Osteocyte (in vitro differentiated cells): ENCODE measurements at regions not wholly inside any gene's neighbourhood (a gene's known extent, or its start where the extent isn't known, plus 50 kb on each side); places are given as distances from the start of the nearest gene placed in this dataset.

Experiments used
- DNase-seq: peaks from one replicate; pipeline ENCODE4 v3.0.0; 2021; ENCODE audit warnings: mixed read lengths; ENCODE audit not compliant: unreplicated experiment; ENCODE audit errors: extremely low spot score
- H3K27ac Mint-ChIP-seq: one replicate; pipeline ENCODE4 v1.8.0; 2021; ENCODE audit warnings: mild to moderate bottlenecking, mixed read lengths; ENCODE audit not compliant: unreplicated experiment
- H3K27me3 Mint-ChIP-seq: one replicate; pipeline ENCODE4 v1.8.0; 2021; ENCODE audit warnings: mixed read lengths; ENCODE audit not compliant: unreplicated experiment
- H3K36me3 Mint-ChIP-seq: one replicate; pipeline ENCODE4 v1.8.0; 2021; ENCODE audit warnings: mixed read lengths; ENCODE audit not compliant: unreplicated experiment
- H3K4me1 Mint-ChIP-seq: one replicate; pipeline ENCODE4 v1.8.0; 2021; ENCODE audit warnings: mixed read lengths; ENCODE audit not compliant: unreplicated experiment
- H3K4me3 Mint-ChIP-seq: one replicate; pipeline ENCODE4 v1.8.0; 2021; ENCODE audit warnings: mild to moderate bottlenecking, moderate library complexity, mixed read lengths; ENCODE audit not compliant: unreplicated experiment
- H3K9me3 Mint-ChIP-seq: one replicate; pipeline ENCODE4 v1.8.0; 2021; ENCODE audit warnings: mixed read lengths; ENCODE audit not compliant: unreplicated experiment
- CTCF ChIP-seq: fragments of 200-600 bp; sonication (generic); IDR thresholded peaks from 2 replicates; pipeline ENCODE4 v1.5.0; 2021; ENCODE audit warnings: antibody characterized with exemption, mild to moderate bottlenecking, moderate library complexity

GRCh38 chr5:3654515-3654914 lies 58.9 kb downstream of the IRX1 start:
- H3K36me3 Mint-ChIP-seq: no peaks in the 10 kb centered on the region
- no peaks in the 10 kb centered on the region for H3K27me3 Mint-ChIP-seq
- no peak overlapping the region for H3K4me3 Mint-ChIP-seq
- DNase-seq: peak; percentile 79
- TF ChIP-seq CTCF: no peak
- H3K9me3 Mint-ChIP-seq: peaks cover 22% of the 10 kb centered on the region
- H3K27ac Mint-ChIP-seq: no peak overlapping the region
- H3K4me1 Mint-ChIP-seq: no peaks in the 10 kb centered on the region

DNA sequence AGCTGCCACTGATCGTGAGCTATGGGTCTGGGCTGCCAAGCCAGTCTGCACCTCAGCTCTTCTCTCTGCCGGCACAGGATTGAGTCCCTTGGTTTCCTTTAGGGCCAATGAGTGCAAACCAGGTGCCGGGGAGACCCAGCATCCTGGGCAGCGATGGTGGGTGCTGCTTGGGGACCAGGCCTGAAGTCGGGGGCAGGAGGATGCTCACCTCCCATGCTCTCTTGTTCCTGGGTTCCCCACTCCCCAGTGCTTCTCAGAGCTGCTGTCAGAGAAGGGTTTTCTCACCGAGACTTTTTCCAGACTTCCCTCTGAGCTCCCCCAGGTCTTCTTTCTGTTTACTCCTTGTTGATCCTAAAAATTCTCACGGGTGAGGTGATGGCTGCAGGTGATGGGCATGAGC lies 61.2 kb downstream of the IRX1 start:
- TF ChIP-seq CTCF: no peak
- Mint-ChIP-seq H3K36me3 (no peaks in the 10 kb centered on the region), H3K4me1 (no peaks in the 10 kb centered on the region), H3K9me3 (peaks cover 18% of the 10 kb centered on the region), H3K27me3 (no peaks in the 10 kb centered on the region), H3K27ac (no peak overlapping the region), H3K4me3 (no peak overlapping the region)
- DNase-seq: peak; percentile 60

DNA sequence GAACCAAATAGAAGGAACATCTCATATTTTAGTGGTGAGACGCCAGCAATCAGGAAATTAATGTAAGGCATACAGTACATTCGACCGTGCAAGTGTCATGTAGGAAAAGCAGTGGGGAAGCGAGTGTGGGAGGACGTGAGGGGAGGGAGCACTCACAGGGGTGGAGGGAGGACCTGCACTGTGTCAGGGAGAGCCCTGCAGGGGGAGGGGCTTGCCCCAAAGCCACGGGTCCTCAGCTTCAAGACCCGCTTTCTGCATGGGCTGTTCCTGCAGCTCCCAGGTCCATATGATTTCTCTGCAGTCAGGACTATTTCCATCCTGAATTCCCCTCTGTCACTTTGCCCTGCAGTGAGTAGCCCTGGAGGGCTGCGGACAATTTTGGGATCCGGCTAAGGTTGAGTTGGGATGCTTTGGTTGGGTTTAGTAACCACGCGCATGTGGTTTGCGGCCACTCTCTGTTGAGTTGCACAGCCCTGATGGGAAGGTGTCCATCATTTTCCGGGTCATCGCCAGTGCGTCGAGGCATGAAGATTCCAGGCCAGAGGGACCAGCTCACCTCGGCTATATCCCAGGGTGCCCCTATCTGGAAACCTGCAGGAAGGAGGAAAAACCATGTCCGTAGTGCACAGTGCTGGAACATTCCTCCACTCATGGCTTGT lies 61.9 kb downstream of the IRX1 start:
- no peaks in the 10 kb centered on the region for H3K27me3 Mint-ChIP-seq
- no peak for TF ChIP-seq CTCF
- no peaks in the 10 kb centered on the region for H3K4me1 Mint-ChIP-seq
- H3K27ac Mint-ChIP-seq: no peak overlapping the region
- no peaks in the 10 kb centered on the region for H3K36me3 Mint-ChIP-seq
- peaks cover 22% of the 10 kb centered on the region for H3K9me3 Mint-ChIP-seq
- peak; percentile 67 for DNase-seq
- no peak overlapping the region for H3K4me3 Mint-ChIP-seq

DNA sequence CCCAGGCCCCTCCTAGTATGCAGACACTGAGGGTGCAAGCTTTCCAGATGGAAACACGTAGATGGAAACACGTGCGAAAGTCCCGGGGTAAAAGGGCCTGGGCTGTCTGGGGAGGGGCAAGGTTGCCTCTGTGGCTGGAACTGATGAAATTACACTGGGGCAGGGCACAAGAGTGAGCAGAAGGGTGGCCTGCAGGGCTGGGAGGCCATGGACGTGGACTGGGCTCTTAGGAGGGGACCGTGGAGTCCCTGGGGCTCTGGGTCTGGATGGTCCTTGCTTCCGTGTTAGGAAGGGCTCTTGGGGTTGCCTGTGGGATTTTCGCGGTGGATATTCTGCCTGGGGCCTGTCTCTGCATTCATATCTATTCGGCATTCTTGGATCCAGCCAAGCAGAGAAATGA lies 63.3 kb downstream of the IRX1 start:
- TF ChIP-seq CTCF: no peak
- Mint-ChIP-seq H3K36me3 (no peaks in the 10 kb centered on the region), H3K27ac (no peak overlapping the region), H3K4me3 (no peak overlapping the region), H3K27me3 (no peaks in the 10 kb centered on the region), H3K9me3 (peaks cover 22% of the 10 kb centered on the region), H3K4me1 (no peaks in the 10 kb centered on the region)
- DNase-seq: peak; percentile 73

DNA sequence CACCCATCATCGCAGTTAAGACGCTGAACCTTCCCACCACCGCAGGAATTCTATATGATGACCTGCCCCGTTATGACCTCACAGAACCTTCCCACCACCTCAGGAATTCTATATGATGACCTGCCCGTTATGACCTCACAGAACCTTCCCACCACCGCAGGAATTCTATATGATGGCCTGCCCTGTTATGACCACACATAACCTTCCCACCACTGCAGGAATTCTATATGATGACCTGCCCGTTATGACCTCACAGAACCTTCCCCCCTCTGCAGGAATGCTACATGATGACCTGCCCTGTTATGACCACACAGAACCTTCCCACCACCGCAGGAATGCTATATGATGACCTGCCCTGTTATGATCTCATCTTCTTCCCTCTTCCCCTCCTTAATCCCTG lies 64.3 kb downstream of the IRX1 start:
- Mint-ChIP-seq H3K36me3 (no peaks in the 10 kb centered on the region), H3K27me3 (no peaks in the 10 kb centered on the region), H3K4me1 (no peaks in the 10 kb centered on the region), H3K27ac (no peak overlapping the region), H3K9me3 (peaks cover 22% of the 10 kb centered on the region), H3K4me3 (no peak overlapping the region)
- peak; percentile 53 for DNase-seq
- TF ChIP-seq CTCF: no peak
